Suprapubic skin (tissue), 4 donors: ENCODE measurements at regions not wholly inside any gene's neighbourhood (a gene's known extent, or its start where the extent isn't known, plus 50 kb on each side); places are given as distances from the start of the nearest gene placed in this dataset.

Source experiments
- POLR2A ChIP-seq, 2 donors: fragments of 450-650 bp; IDR thresholded peaks; one replicate each; pipeline ENCODE4 v1.6.1; 2017; ENCODE audit warnings: antibody characterized with exemption in 2 of 2, mild to moderate bottlenecking in 2 of 2, moderate library complexity in 2 of 2
- POLR2AphosphoS5 ChIP-seq, 3 donors: sonication (generic); formaldehyde crosslinking; IDR thresholded peaks; one replicate each; pipeline ENCODE4 v1.6.1; 2017; ENCODE audit warnings: antibody characterized with exemption in 3 of 3
- TF ChIP-seq, protein P1 (sequence below), 2 donors: fragments of 200-600 bp in 1 of 2; fragments of 450-650 bp in 1 of 2; sonication (generic) in 1 of 2; IDR thresholded peaks; one replicate each; pipeline ENCODE4 v1.5.1; 2016 to 2019; ENCODE audit warnings: antibody characterized with exemption in 2 of 2, mild to moderate bottlenecking in 1 of 2, moderate library complexity in 1 of 2

DNA sequence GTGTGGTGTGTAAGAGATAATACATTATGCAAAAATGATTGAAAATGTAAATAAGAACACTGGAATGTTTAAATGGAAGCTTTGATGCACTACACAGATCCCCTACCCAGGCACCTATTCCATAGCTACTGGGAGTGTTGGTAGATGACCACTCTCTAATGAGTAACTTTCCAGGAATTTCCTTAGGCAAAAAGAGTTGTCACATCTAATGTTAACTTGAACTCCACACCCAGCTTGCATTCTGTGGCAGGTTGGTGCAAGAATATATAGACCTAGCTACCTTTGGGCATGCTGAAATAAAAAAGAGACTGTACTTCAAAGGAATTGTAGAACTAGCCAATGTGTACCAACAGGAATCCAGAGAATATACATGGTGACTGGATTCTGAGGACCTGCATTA lies 1254.2 kb upstream of the EYS start:
- TF ChIP-seq, protein P1, sequence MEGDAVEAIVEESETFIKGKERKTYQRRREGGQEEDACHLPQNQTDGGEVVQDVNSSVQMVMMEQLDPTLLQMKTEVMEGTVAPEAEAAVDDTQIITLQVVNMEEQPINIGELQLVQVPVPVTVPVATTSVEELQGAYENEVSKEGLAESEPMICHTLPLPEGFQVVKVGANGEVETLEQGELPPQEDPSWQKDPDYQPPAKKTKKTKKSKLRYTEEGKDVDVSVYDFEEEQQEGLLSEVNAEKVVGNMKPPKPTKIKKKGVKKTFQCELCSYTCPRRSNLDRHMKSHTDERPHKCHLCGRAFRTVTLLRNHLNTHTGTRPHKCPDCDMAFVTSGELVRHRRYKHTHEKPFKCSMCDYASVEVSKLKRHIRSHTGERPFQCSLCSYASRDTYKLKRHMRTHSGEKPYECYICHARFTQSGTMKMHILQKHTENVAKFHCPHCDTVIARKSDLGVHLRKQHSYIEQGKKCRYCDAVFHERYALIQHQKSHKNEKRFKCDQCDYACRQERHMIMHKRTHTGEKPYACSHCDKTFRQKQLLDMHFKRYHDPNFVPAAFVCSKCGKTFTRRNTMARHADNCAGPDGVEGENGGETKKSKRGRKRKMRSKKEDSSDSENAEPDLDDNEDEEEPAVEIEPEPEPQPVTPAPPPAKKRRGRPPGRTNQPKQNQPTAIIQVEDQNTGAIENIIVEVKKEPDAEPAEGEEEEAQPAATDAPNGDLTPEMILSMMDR (IDR thresholded peaks at IDR 0.05): no peak
- no peak for TF ChIP-seq POLR2AphosphoS5 (IDR thresholded peaks at IDR 0.05)
- no peak for TF ChIP-seq POLR2A (IDR thresholded peaks at IDR 0.05)
